RWPE2 (cell line): ENCODE measurements at regions not wholly inside any gene's neighbourhood (a gene's known extent, or its start where the extent isn't known, plus 50 kb on each side); places are given as distances from the start of the nearest gene placed in this dataset.
A peak's percentile ranks its signal among the peaks of the same experiment; 100 is the strongest.

Experiments
- ATAC-seq: fragments of 200-7000 bp; cut with Tn5 transposase; 3 replicates; pipeline ENCODE4 v1.9.1; 2021; ENCODE audit warnings: low read depth
- DNase-seq: peaks from one replicate; pipeline ENCODE4 v3.0.0-alpha.2; 2020; ENCODE audit warnings: low spot score
- H3K27ac ChIP-seq: fragments of 450-650 bp; 2 replicates; pipeline ENCODE4 v1.5.1; 2017; ENCODE audit warnings: mild to moderate bottlenecking; ENCODE audit not compliant: poor library complexity, severe bottlenecking
- H3K27me3 ChIP-seq: fragments of 250-450 bp; sonication (Bioruptor Pico); 2 replicates; pipeline ENCODE4 v1.5.1; 2021; ENCODE audit warnings: mild to moderate bottlenecking, moderate library complexity; ENCODE audit not compliant: insufficient read depth, poor library complexity, severe bottlenecking
- H3K36me3 ChIP-seq: fragments of 250-450 bp; sonication (Bioruptor Pico); 2 replicates; pipeline ENCODE4 v1.5.1; 2020; ENCODE audit warnings: low read depth, mild to moderate bottlenecking, moderate library complexity
- H3K4me1 ChIP-seq: fragments of 250-450 bp; sonication (Bioruptor Pico); 2 replicates; pipeline ENCODE4 v1.5.1; 2021; ENCODE audit warnings: mild to moderate bottlenecking, moderate library complexity; ENCODE audit not compliant: insufficient read depth, poor library complexity, severe bottlenecking
- H3K4me3 ChIP-seq: fragments of 250-450 bp; sonication (Bioruptor Pico); 2 replicates; pipeline ENCODE4 v1.5.1; 2021; ENCODE audit warnings: mild to moderate bottlenecking, moderate library complexity; ENCODE audit not compliant: severe bottlenecking
- H3K9me3 ChIP-seq: fragments of 250-450 bp; sonication (Bioruptor Pico); 2 replicates; pipeline ENCODE4 v1.5.1; 2021; ENCODE audit warnings: mild to moderate bottlenecking, moderate library complexity; ENCODE audit not compliant: severe bottlenecking
- CTCF ChIP-seq: fragments of 450-650 bp; IDR thresholded peaks from one replicate; pipeline ENCODE4 v1.5.1; 2017; ENCODE audit warnings: mild to moderate bottlenecking, moderate library complexity; ENCODE audit not compliant: poor library complexity, severe bottlenecking

- H3K27ac ChIP-seq, result no peak overlapping the region
- ATAC-seq, result no peak
- no peaks in the 10 kb centered on the region for H3K36me3 ChIP-seq
- no peak overlapping the region for H3K4me3 ChIP-seq
- no peaks in the 10 kb centered on the region for H3K9me3 ChIP-seq
- no peaks in the 10 kb centered on the region for H3K4me1 ChIP-seq
- no peaks in the 10 kb centered on the region for H3K27me3 ChIP-seq
- no peak for DNase-seq
- no peak for TF ChIP-seq CTCF
These were observed 341.3 kb downstream of the SPRY2 start for GRCh38 chr13:79999601-80000000.

- no peaks in the 10 kb centered on the region for H3K27me3 ChIP-seq
- H3K4me3 ChIP-seq, result no peak overlapping the region
- H3K36me3 ChIP-seq, result no peaks in the 10 kb centered on the region
- no peak for TF ChIP-seq CTCF
- H3K4me1 ChIP-seq, result no peaks in the 10 kb centered on the region
- ATAC-seq (no peak), DNase-seq (no peak)
- no peak overlapping the region for H3K27ac ChIP-seq
- H3K9me3 ChIP-seq, result no peaks in the 10 kb centered on the region
These were observed 342.5 kb downstream of the SPRY2 start for GRCh38 chr13:79998381-79998880.

- TF ChIP-seq CTCF, result no peak
- Histone ChIP-seq H3K27ac (no peak overlapping the region), H3K4me3 (no peak overlapping the region), H3K4me1 (no peaks in the 10 kb centered on the region), H3K9me3 (no peaks in the 10 kb centered on the region), H3K36me3 (no peaks in the 10 kb centered on the region), H3K27me3 (no peaks in the 10 kb centered on the region)
- DNase-seq (no peak), ATAC-seq (no peak)
These were observed 343.7 kb downstream of the SPRY2 start for GRCh38 chr13:79997244-79997643.

GRCh38 chr13:79995334-79995733 is 345.6 kb downstream of the SPRY2 start:
- Histone ChIP-seq H3K4me3 (no peak overlapping the region), H3K4me1 (no peaks in the 10 kb centered on the region), H3K27me3 (no peaks in the 10 kb centered on the region), H3K27ac (no peak overlapping the region), H3K9me3 (no peaks in the 10 kb centered on the region), H3K36me3 (no peaks in the 10 kb centered on the region)
- DNase-seq, result no peak
- TF ChIP-seq CTCF, result no peak
- peak; percentile 88 for ATAC-seq

- Histone ChIP-seq H3K4me3 (no peak overlapping the region), H3K27me3 (no peaks in the 10 kb centered on the region), H3K36me3 (no peaks in the 10 kb centered on the region), H3K9me3 (no peaks in the 10 kb centered on the region), H3K4me1 (peaks cover 20% of the 10 kb centered on the region), H3K27ac (no peak overlapping the region)
- TF ChIP-seq CTCF, result no peak
- no peak for DNase-seq
- no peak for ATAC-seq
These were observed 348.8 kb downstream of the SPRY2 start for GRCh38 chr13:79992111-79992510.
